NCI-H1417 treated with DMSO at 0.1 percent for 48 hours (cell line): ENCODE measurements at regions not wholly inside any gene's neighbourhood (a gene's known extent, or its start where the extent isn't known, plus 50 kb on each side); places are given as distances from the start of the nearest gene placed in this dataset.

Experiments used
- DNase-seq: peaks from one replicate; lab custom pipeline; 2025; lab: John Stamatoyannopoulos, UW

DNA sequence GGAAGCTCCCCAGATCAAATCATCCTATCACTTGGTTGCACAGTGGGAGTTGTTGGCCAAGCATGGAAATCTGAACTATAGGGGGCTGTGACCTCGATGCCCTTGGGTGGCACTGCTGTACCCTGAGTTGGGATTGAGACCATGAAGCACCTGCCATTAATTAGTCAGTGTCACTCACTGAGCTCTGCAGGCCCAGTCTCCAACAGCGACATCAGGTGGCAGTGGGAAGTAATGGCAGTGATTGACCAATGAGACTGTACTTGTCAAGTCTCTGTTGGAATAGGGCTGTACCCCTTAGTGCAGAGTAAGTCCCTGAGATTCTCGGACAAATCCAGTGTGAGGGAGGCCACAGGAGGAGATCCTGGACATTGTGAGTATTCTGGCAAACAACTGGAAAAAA, 118.0 kb upstream of the RPL38 start:
- no peak for DNase-seq

- no peak for DNase-seq
These were observed 116.4 kb upstream of the RPL38 start for GRCh38 chr17:74087002-74087585.

GRCh38 chr17:74088285-74088933, 115.1 kb upstream of the RPL38 start:
- no peak for DNase-seq

DNA sequence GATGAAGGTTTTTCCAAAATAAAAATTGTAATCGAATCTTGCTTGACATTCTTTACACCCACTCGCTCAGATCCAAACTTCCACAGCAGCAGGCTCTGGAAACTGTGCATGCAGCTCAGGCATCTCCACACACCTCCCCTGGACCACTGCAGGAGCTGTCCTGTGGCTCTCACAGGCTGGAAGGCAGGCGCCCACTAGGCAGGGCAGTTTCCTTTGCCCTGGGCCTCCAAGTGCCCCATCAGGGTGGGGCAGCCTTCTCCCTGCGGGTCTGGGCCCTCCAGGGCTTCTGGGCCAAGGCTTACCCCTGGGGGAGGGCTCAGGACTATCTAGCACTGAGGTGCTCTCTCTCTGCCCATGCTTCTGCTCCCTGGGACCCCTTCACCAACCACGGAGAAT, 114.5 kb upstream of the RPL38 start:
- DNase-seq = no peak

DNA sequence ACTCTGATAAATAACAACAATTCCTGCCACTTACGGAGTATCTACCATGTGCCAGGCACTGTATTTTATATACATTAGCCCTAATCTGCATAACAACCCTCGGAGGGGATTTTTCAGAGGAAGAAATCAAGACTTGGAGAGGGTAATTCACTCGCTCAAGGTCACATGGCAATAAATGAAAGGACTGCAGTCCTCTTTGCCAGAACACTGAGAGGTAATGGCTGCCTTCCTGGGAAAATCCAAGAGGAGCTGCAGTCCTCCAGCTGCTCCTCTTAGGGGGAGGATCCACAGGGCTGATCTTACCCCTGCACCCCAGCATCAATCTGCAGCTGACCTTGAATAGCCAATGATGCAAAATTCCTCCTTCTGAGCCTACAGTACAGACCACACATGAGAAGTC, 114.1 kb upstream of the RPL38 start:
- no peak for DNase-seq

DNA sequence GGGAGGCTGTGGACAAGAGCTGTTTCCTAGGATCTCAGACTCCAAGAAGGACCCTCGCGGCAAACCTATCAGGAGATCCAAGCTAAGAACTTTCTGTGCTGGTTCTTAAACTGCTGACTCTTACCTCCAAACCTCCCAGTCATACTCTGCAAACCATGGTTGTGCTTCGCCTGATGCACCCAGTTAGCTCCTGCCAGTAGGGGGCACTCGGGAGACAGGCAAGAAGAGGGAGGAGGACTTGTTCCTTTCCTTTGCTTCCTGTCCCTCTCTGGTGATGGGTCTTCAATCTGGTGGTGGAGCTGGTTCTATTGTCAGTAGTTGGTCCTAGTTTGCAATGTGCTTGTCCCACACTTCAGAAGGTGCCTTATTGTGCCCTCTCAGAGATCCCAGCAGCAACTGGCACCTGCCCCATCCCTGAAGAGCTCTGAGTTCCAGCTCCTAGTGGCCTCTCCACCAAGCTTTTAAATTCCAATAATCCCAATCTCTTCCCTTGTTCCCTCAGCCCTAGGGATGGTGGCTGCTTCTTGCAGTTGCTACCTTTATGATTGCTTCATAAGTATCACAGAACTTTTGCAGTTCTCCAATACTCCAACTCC, 113.5 kb upstream of the RPL38 start:
- no peak for DNase-seq

- no peak for DNase-seq
These were observed 108.8 kb upstream of the RPL38 start for GRCh38 chr17:74094651-74095050.

GRCh38 chr17:74096456-74096855, 107.0 kb upstream of the RPL38 start:
- DNase-seq = no peak

DNA sequence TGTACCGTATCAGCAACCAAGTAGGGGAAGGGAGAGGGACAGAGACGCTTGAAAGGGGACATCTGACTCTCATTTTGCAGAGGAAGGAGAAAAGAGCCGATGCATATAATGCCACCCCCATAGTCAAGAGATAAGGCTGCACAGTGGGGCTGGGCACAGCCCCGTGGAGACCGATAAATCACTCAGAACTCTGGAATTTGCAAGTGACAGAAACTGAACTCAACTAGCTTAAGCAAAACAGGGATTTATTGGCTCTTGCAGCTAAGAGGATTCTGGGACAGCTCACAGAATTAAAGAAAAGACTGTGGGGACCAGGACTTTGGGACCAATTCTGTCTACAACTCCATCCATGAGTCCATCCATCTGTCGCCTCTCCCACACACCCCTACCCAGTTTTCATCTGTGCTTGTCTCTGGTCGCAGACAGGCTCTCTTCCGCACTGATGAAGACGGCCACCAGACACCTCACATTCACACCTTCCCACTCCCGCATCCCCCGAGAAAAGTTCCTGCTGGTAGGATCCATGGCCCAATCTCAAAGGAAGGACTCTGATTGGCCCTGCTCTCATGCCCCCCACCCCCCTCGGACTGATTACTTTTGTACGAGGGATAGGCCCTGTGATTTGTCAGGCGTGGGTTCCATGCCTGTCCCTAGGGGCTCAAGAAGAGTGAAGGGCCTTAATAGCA, 105.9 kb upstream of the RPL38 start:
- no peak for DNase-seq

DNA sequence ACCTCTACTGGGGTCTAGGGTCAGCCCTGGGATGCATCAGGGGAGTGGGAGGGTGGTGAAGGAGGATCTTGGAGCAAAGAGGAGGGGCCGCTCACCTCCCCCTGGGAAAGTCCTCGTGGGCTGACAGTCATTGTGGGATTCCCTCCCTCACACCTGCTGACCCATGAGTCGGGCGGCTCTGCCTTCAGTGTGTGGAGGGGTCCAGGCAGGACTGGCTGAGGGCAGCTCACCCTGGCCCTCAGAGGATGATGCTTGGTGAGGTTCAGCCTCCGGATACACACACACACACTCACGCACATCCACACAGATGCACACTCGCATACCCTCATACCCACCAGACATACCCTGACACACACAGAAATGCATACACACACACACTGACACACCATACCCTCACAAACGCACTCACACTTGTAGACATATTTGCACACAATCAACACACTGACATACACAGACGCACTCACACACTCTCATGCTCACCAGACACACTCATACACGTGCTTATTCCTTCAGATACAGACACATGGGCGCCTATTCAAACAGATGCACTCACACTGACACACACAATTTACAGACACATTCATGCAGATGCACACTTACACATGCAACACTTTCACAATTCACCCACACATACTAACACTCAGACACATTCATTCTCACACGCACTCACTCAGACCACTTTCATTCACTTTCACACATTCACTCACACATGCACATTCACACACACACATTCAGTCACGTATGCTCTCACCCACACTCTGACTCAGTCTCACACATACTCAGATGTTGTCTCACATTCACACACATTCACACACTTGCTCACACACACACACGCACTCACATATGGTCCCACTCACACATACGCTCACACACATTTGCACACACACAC, 105.1 kb upstream of the RPL38 start:
- DNase-seq = no peak

- DNase-seq = no peak
These were observed 103.8 kb upstream of the RPL38 start for GRCh38 chr17:74099442-74100340.

DNA sequence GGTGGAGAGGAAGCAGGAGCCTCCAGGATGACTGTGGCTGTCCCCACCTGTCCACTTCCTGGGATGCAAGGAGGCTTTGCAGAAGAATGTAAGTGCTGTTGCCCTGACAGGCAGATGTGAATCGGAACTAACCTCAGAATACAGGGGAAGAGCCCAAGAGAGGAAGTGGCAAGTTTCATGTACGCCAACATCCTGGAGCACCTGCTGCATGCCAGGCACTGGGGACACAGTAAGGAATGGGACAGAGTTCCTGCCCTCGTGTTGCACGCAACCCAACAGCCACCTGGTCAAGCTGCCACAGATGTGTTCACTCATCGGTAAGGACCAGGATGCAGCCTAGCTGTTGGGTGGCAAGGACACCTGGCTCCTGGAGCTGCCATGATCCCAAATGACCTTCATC, 98.6 kb upstream of the RPL38 start:
- DNase-seq = no peak

DNA sequence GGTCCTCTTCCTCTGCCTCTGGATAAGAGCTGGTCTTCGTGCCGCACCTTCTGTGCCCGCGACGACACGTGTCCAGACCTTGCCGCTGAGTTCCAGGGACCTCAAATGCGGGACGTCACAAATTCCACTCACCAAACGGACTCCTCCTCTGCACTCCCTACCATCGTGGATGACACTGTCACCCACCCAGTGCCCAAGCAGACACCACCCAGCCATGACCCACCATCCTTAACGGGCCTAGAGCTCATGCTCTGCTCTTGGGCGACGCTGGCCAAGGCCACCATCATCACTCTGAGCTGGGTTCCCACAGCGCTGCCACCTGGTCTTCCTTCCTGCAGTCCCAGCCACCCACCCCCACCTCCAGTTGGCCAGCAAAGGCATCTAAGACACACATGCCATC, 96.4 kb upstream of the RPL38 start:
- DNase-seq = no peak

DNA sequence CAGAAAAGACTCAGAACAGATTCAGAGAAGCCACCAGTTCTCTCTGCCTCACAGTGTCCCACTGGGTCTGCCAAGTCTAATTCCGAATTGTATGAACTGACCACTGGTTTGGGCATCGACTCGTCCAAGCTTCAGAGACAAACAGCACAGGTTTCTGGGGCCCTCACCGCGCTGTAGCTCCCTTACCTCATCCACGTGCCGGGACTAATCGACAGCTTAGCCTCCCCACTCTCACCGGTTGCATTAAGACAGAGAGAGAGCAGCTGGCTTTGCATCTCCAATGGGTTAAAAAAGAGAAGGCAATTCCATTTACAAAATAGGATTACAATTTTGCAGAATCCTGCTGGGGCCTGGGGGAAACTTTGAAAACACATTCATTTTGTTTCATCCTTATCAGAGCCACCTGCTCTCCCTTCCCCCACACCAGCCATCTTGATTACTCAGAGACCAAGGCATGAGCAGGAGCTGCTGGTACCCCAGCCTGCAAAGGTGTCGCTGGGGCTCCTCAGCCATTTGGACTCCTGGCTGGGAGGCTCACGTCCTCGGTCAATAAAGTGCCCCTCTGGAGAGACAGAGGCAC, 95.3 kb upstream of the RPL38 start:
- no peak for DNase-seq

- no peak for DNase-seq
These were observed 93.0 kb upstream of the RPL38 start for GRCh38 chr17:74110467-74110866.

DNA sequence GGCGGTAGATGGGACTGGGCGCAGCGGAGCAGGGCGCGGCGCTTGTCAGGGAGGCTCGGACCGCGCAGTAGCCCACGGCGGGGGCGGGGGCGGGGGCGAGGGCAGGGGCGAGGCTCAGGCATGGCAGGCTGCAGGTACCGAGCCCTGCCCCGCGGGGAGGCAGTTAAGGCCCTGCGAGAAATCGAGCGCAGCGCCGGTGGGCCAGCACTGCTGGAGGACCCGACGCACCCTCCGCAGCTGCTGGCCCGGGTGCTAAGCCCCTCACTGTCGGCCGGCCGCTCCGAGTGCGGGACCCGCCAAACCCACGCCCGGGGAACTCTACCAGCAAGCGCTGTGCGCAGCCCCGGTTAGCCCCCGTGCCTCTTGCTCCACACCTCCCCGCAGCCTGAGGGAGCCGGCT, 90.2 kb upstream of the RPL38 start:
- no peak for DNase-seq

DNA sequence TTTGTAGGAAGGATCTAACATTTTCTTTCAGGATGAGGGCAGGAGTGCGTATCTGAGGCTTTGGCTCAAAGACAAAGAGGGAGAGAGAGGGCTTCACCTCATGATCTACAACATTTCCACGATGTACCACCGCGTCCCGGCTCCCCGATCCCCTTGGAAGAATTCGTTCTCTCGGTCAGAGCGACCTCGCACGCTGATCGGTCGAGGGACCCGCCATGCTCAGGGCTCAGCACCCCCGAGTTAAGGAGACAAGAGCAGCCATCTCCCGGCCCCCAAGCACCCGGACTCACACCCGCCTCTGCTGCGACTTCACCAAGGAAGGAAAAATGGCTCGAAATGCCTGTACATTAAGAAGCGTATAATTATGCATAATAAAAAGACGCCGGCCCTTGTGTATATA, 89.5 kb upstream of the RPL38 start:
- DNase-seq = no peak

DNA sequence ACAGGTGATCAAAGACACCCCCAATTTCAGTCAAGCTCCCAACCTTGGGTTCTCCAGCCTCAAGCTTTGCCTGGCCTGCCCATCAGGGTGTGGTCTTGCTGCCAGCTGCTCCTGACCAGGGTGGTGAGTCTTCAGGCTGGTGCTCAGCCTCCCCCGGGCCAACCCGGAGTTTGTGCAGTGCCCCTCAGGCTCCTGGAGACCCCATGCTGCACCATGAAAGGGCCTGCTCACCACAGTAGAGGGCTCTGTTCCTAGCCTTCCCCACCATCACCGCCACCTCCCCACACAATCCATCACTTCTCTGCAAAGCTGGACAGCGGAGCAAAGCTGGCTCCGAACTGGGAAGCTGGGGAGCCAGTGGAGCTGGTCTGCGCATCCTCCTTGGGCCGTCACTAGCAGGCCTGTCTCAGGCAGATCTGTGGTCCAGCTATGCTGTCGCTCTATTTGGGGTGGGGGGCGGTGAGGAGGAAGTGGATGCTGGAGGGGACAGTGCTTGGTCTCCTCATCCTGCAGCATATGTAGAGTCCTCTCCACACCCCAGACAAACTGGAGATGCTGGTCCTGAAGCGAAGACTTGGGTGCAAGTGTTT, 88.5 kb upstream of the RPL38 start:
- no peak for DNase-seq

- DNase-seq = no peak
These were observed 87.9 kb upstream of the RPL38 start for GRCh38 chr17:74115586-74115985.

DNA sequence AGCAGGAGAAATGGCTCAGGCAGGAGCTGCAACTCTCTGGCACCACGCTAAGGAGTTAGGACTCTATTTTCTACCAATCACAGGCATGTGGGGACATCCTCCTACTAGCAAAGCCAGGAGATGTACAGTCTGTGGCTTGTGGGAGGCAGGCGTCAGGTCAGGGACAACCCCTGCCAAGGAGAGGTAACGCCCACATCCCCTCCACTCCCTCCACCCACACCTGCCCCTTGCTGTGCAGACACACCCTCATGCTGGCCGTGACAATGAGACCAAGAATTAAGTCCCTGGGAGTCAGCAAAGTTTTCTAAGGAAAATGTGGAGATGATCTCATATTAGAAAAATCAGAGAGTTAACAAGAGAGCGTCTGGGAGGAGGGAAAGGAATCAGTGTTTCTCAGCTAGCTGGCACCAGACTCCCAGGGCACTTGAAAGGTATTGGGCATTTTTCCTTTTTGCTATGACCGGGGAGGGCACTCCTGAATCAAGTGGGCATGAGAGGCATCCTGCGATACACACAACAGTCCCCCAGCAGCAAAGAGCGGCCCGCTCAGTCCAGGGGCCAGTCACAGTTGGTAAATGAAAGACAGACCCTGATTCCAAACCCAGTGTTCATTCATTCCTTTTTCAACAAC, 87.3 kb upstream of the RPL38 start:
- DNase-seq = no peak
